22Rv1 (cell line): ENCODE measurements at regions not wholly inside any gene's neighbourhood (a gene's known extent, or its start where the extent isn't known, plus 50 kb on each side); places are given as distances from the start of the nearest gene placed in this dataset.

Experiments
- ZFX ChIP-seq: fragments of 450-650 bp; IDR thresholded peaks from 2 replicates; pipeline ENCODE4 v1.6.1; 2017; ENCODE audit warnings: antibody characterized with exemption, borderline replicate concordance
- TF ChIP-seq, protein P1 (sequence below): fragments of 450-650 bp; IDR thresholded peaks from 2 replicates; pipeline ENCODE4 v1.5.1; 2017; ENCODE audit warnings: mild to moderate bottlenecking

DNA sequence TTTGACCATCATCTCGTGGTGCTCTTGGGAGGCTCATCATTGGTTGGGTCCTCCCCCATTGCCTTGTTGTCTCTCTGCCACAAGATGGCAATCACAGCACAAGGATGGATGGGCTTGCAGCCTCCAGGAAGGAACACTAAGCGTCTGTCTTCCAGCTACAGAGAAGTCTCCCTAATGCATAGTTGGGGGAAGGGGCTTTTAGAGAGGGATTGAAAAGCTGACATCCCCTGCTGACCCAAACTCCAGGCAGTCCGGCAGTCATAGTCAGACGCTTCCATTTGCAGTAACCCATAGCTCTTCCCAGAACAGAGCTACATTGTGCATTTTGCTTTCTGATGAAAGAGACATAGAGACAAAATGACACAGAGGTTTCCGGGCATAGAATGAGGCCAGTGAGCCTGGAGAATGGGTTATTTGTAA is 111.4 kb downstream of the UTP18 start:
- TF ChIP-seq, protein P1, sequence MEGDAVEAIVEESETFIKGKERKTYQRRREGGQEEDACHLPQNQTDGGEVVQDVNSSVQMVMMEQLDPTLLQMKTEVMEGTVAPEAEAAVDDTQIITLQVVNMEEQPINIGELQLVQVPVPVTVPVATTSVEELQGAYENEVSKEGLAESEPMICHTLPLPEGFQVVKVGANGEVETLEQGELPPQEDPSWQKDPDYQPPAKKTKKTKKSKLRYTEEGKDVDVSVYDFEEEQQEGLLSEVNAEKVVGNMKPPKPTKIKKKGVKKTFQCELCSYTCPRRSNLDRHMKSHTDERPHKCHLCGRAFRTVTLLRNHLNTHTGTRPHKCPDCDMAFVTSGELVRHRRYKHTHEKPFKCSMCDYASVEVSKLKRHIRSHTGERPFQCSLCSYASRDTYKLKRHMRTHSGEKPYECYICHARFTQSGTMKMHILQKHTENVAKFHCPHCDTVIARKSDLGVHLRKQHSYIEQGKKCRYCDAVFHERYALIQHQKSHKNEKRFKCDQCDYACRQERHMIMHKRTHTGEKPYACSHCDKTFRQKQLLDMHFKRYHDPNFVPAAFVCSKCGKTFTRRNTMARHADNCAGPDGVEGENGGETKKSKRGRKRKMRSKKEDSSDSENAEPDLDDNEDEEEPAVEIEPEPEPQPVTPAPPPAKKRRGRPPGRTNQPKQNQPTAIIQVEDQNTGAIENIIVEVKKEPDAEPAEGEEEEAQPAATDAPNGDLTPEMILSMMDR = peak; percentile 45
- TF ChIP-seq ZFX = no peak
